ENCODE measurements at regions not wholly inside any gene's neighbourhood (a gene's known extent, or its start where the extent isn't known, plus 50 kb on each side); places are given as distances from the start of the nearest gene placed in this dataset.

GRCh38 chr3:139870000-139870675 is 64.8 kb upstream of the CLSTN2 start:
- ChIA-PET POLR2A (no interaction called here), CTCF (no interaction called here)

- POLR2A ChIA-PET: interaction anchor here (0.5 kb wide), 1 partner anchor 884 kb away, joined by 3 read pairs; no protein-coding TSS in a partner anchor
- CTCF ChIA-PET: no interaction called here
Observed at GRCh38 chr3:139868773-139869172, 66.2 kb upstream of the CLSTN2 start.

GRCh38 chr3:139848660-139849059 is 86.3 kb upstream of the CLSTN2 start:
- CTCF ChIA-PET: no interaction called here
- POLR2A ChIA-PET: no interaction called here

GRCh38 chr3:139846729-139847128 is 88.3 kb upstream of the CLSTN2 start:
- ChIA-PET CTCF (no interaction called here), POLR2A (no interaction called here)

- CTCF ChIA-PET: no interaction called here
Observed at GRCh38 chr3:139839659-139840058, 95.3 kb upstream of the CLSTN2 start.

GRCh38 chr3:139839014-139839413 is 96.0 kb upstream of the CLSTN2 start:
- CTCF ChIA-PET: no interaction called here

More at GRCh38 chr3:139839659-139840058, 95.3 kb upstream of the CLSTN2 start:
- POLR2A ChIA-PET: no interaction called here

GRCh38 chr3:139838269-139838957 is 96.6 kb upstream of the CLSTN2 start:
- POLR2A ChIA-PET: no interaction called here
- CTCF ChIA-PET: no interaction called here

More at GRCh38 chr3:139839014-139839413, 96.0 kb upstream of the CLSTN2 start:
- POLR2A ChIA-PET: no interaction called here

GRCh38 chr3:139836698-139837464 is 98.1 kb upstream of the CLSTN2 start:
- POLR2A ChIA-PET: no interaction called here
- CTCF ChIA-PET: no interaction called here

- ChIA-PET CTCF (no interaction called here), POLR2A (no interaction called here)
Observed at GRCh38 chr3:139835830-139836683, 98.9 kb upstream of the CLSTN2 start.

GRCh38 chr3:139832998-139833397 is 102.0 kb upstream of the CLSTN2 start:
- CTCF ChIA-PET: no interaction called here

GRCh38 chr3:139830817-139831216 is 104.2 kb upstream of the CLSTN2 start:
- ChIA-PET POLR2A (no interaction called here), CTCF (no interaction called here)

More at GRCh38 chr3:139832998-139833397, 102.0 kb upstream of the CLSTN2 start:
- POLR2A ChIA-PET: no interaction called here

GRCh38 chr3:139827833-139828232 is 107.2 kb upstream of the CLSTN2 start:
- POLR2A ChIA-PET: no interaction called here
- CTCF ChIA-PET: no interaction called here

- POLR2A ChIA-PET: no interaction called here
- CTCF ChIA-PET: no interaction called here
Observed at GRCh38 chr3:139824864-139825263, 110.1 kb upstream of the CLSTN2 start.

- POLR2A ChIA-PET: no interaction called here
- CTCF ChIA-PET: no interaction called here
Observed at GRCh38 chr3:139814646-139815045, 120.3 kb upstream of the CLSTN2 start.

GRCh38 chr3:139811331-139811730 is 123.7 kb upstream of the CLSTN2 start:
- ChIA-PET CTCF (no interaction called here), POLR2A (no interaction called here)

- ChIA-PET POLR2A (no interaction called here), CTCF (no interaction called here)
Observed at GRCh38 chr3:139808201-139808600, 126.8 kb upstream of the CLSTN2 start.

- ChIA-PET CTCF (no interaction called here), POLR2A (no interaction called here)
Observed at GRCh38 chr3:139803294-139803693, 125.5 kb upstream of the NMNAT3 start.

GRCh38 chr3:139797724-139798343 is 120.1 kb upstream of the NMNAT3 start:
- ChIA-PET POLR2A (no interaction called here), CTCF (no interaction called here)

GRCh38 chr3:139794469-139795265 is 116.9 kb upstream of the NMNAT3 start:
- POLR2A ChIA-PET: no interaction called here
- CTCF ChIA-PET: no interaction called here
